HepG2 (cell line): ENCODE measurements at regions not wholly inside any gene's neighbourhood (a gene's known extent, or its start where the extent isn't known, plus 50 kb on each side); places are given as distances from the start of the nearest gene placed in this dataset.

Experiments
- ATAC-seq: fragments of 200-7000 bp; cut with Tn5 transposase; 3 replicates; pipeline ENCODE4 v1.9.1; 2020; ENCODE audit warnings: mild to moderate bottlenecking, moderate library complexity
- BruUV-seq: library from RNA; stranded (reverse); fragments of 400-500 nt; replicated peaks from 2 replicates; lab custom pipeline; 2021; lab: Mats Ljungman, UMichigan
- CTCF ChIA-PET: fragments of 300-600 bp; formaldehyde crosslinking; extraction: SDS; loops from one replicate; lab custom pipeline; 2021; ENCODE audit warnings: low total read pairs, inconsistent platforms, low intra/inter-chr PET ratio; lab: Yijun Ruan, JAX
- POLR2A ChIA-PET: fragments of 350-600 bp; sonication (Branson Sonifier 250); formaldehyde crosslinking; loops from one replicate; lab custom pipeline; 2020; ENCODE audit warnings: antibody characterized with exemption, inconsistent platforms; lab: Yijun Ruan, JAX
- DNase-seq: peaks from one replicate; pipeline ENCODE4 v3.0.0-alpha.2; 2015; ENCODE audit warnings: low spot score
- FAIRE-seq: peaks from 3 replicates; lab custom pipeline; 2011; peaks lifted over from hg19 to GRCh38; lab: Jason Lieb, UNC
- H2AFZ ChIP-seq: one replicate; pipeline ENCODE4 v1.6.1; 2011; ENCODE audit warnings: low read length, inconsistent platforms
- H3K27ac ChIP-seq: fragments of 300-600 bp; 3 replicates; pipeline ENCODE4 v1.8.0; 2011; ENCODE audit warnings: mixed run types, mild to moderate bottlenecking, mixed read lengths, low read length, inconsistent platforms; ENCODE audit not compliant: insufficient read depth; ENCODE audit errors: extremely low read length
- H3K27me3 ChIP-seq, 2 experiments: fragments of 200-600 bp in 1 of 2; 2 replicates in 1 of 2; 3 replicates in 1 of 2; pipeline versions ENCODE4 v1.6.0 to v1.8.0; 2011; ENCODE audit warnings: low read length in 2 of 2, mild to moderate bottlenecking in 2 of 2, moderate library complexity in 2 of 2, inconsistent platforms in 1 of 2; ENCODE audit not compliant: insufficient read depth in 2 of 2, control insufficient read depth in 1 of 2
- H3K36me3 ChIP-seq, 2 experiments: fragments of 200-600 bp in 1 of 2; replicated peaks in 1 of 2; 2 replicates in 1 of 2; 3 replicates in 1 of 2; pipeline versions ENCODE4 v1.5.1 to v1.8.0; 2011; ENCODE audit warnings: low read length in 2 of 2, inconsistent platforms in 1 of 2; ENCODE audit not compliant: insufficient read depth in 2 of 2, control insufficient read depth in 1 of 2
- H3K4me1 ChIP-seq: 2 replicates; pipeline ENCODE4 v1.5.1; 2012; ENCODE audit warnings: low read length, inconsistent platforms; ENCODE audit not compliant: insufficient read depth
- H3K4me2 ChIP-seq: 2 replicates; pipeline ENCODE4 v1.6.0; 2011; ENCODE audit warnings: low read depth, low read length, inconsistent platforms
- H3K4me3 ChIP-seq, 3 experiments: fragments of 200-600 bp in 1 of 3; sonication (generic), shearing (Covaris generic) in 1 of 3; replicated peaks in 1 of 3; 2 replicates each; pipeline ENCODE4 v1.5.1; 2011 to 2016; ENCODE audit warnings: low read length in 3 of 3, inconsistent platforms in 2 of 3, low read depth in 2 of 3, mild to moderate bottlenecking in 2 of 3, control low read depth in 1 of 3, mixed read lengths in 1 of 3; ENCODE audit not compliant: insufficient read depth in 1 of 3
- H3K79me2 ChIP-seq: one replicate; pipeline ENCODE4 v1.6.1; 2011; ENCODE audit warnings: low read length, inconsistent platforms; ENCODE audit not compliant: insufficient read depth
- H3K9ac ChIP-seq: 2 replicates; pipeline ENCODE4 v1.6.0; 2011; ENCODE audit warnings: mild to moderate bottlenecking, low read depth, low read length, inconsistent platforms; ENCODE audit not compliant: insufficient read depth
- H3K9me3 ChIP-seq: 2 replicates; pipeline ENCODE4 v1.5.1; 2012; ENCODE audit warnings: mild to moderate bottlenecking, low read length
- H4K20me1 ChIP-seq: 2 replicates; pipeline ENCODE4 v1.6.0; 2011; ENCODE audit warnings: inconsistent platforms, mild to moderate bottlenecking, low read length, moderate library complexity; ENCODE audit not compliant: insufficient read depth
- FOXA3 ChIP-seq: IDR thresholded peaks from 2 replicates; pipeline ENCODE4 v1.6.1; 2016; ENCODE audit warnings: missing genetic modification reagents, missing compliant biosample characterization
- GZF1 ChIP-seq: sonication (generic); formaldehyde crosslinking; IDR thresholded peaks from 2 replicates; pipeline ENCODE4 v1.5.1; 2020; ENCODE audit warnings: mild to moderate bottlenecking, missing genetic modification reagents
- NAIF1 ChIP-seq: sonication (generic); formaldehyde crosslinking; IDR thresholded peaks from 2 replicates; pipeline ENCODE4 v1.5.0; 2020; ENCODE audit warnings: mild to moderate bottlenecking, missing genetic modification reagents, borderline replicate concordance
- RBM39 ChIP-seq: fragments of 200-400 bp; formaldehyde crosslinking; IDR thresholded peaks from one replicate; pipeline ENCODE4 v1.6.1; 2018; ENCODE audit warnings: antibody characterized with exemption, mild to moderate bottlenecking, low read depth, low read length; ENCODE audit not compliant: poor library complexity, severe bottlenecking
- REPIN1 ChIP-seq: sonication (generic); formaldehyde crosslinking; IDR thresholded peaks from 2 replicates; pipeline ENCODE4 v1.8.0; 2022; ENCODE audit warnings: missing genetic modification reagents, low read depth, mild to moderate bottlenecking, borderline replicate concordance
- RFX5 ChIP-seq: IDR thresholded peaks from 2 replicates; pipeline ENCODE4 v1.6.1; 2011; ENCODE audit warnings: low read depth, low read length, improper control_type of control experiment
- SETDB1 ChIP-seq: sonication (generic); formaldehyde crosslinking; IDR thresholded peaks from 2 replicates; pipeline ENCODE4 v1.5.1; 2020; ENCODE audit warnings: missing genetic modification reagents, mild to moderate bottlenecking, borderline replicate concordance
- SP5 ChIP-seq: IDR thresholded peaks from 2 replicates; pipeline ENCODE4 v1.6.1; 2016; ENCODE audit warnings: low read depth, borderline replicate concordance
- TGIF2 ChIP-seq: IDR thresholded peaks from 2 replicates; pipeline ENCODE4 v1.6.1; 2016; ENCODE audit warnings: control low read depth, missing compliant biosample characterization
- YEATS2 ChIP-seq: sonication (generic); formaldehyde crosslinking; IDR thresholded peaks from 2 replicates; pipeline ENCODE4 v1.4.0; 2020; ENCODE audit warnings: missing genetic modification reagents, borderline replicate concordance
- ZBTB3 ChIP-seq: sonication (generic); formaldehyde crosslinking; IDR thresholded peaks from 2 replicates; pipeline ENCODE4 v1.4.0; 2020; ENCODE audit warnings: low read depth, mild to moderate bottlenecking, moderate library complexity, missing genetic modification reagents, borderline replicate concordance
- ZBTB39 ChIP-seq: sonication (generic); formaldehyde crosslinking; IDR thresholded peaks from 2 replicates; pipeline ENCODE4 v1.5.0; 2020; ENCODE audit warnings: missing genetic modification reagents
- ZBTB44 ChIP-seq: sonication (generic); formaldehyde crosslinking; IDR thresholded peaks from 2 replicates; pipeline ENCODE4 v1.4.0; 2020; ENCODE audit warnings: missing genetic modification reagents
- ZBTB8A ChIP-seq: sonication (generic); formaldehyde crosslinking; IDR thresholded peaks from 2 replicates; pipeline ENCODE4 v1.4.0; 2020; ENCODE audit warnings: mild to moderate bottlenecking, low read depth, missing genetic modification reagents, borderline replicate concordance
- ZNF296 ChIP-seq: sonication (generic); formaldehyde crosslinking; conservative IDR thresholded peaks from 2 replicates; pipeline ENCODE4 v1.5.0; 2020; ENCODE audit warnings: mild to moderate bottlenecking, missing genetic modification reagents
- ZNF552 ChIP-seq: sonication (generic); formaldehyde crosslinking; IDR thresholded peaks from 2 replicates; pipeline ENCODE4 v1.9.0; 2022; ENCODE audit warnings: missing genetic modification reagents, mild to moderate bottlenecking, borderline replicate concordance
- ZNF749 ChIP-seq: sonication (generic); formaldehyde crosslinking; IDR thresholded peaks from 2 replicates; pipeline ENCODE4 v1.8.0; 2022; ENCODE audit warnings: mild to moderate bottlenecking, missing genetic modification reagents, moderate library complexity, borderline replicate concordance
- WGBS: methylation state at CpG from one replicate; pipeline ENCODE4 v1.1.6; 2017; ENCODE audit warnings: low lambda C conversion rate; 5-methylcytosine and 5-hydroxymethylcytosine counted together
- in situ Hi-C: cut with HindIII; loops from 2 replicates; pipeline ENCODE4 v1.10.0; 2017; ENCODE audit warnings: low pct_unique_long_range_greater_than_20kb; ENCODE audit not compliant: extremely low pct_ligation_motif_present
- intact Hi-C: fragments of 100-400 bp; cut with micrococcal nuclease; formaldehyde crosslinking; loops from one replicate; pipeline ENCODE4 v1.10.0; 2022; ENCODE audit not compliant: unreplicated experiment
- TF ChIP-seq, protein P1 (sequence below): sonication (generic); formaldehyde crosslinking; IDR thresholded peaks from 2 replicates; pipeline ENCODE4 v1.5.0; 2020; ENCODE audit warnings: missing genetic modification reagents
- TF ChIP-seq, protein P2 (sequence below): fragments of 450-650 bp; IDR thresholded peaks from 2 replicates; pipeline ENCODE4 v1.6.1; 2016
- TF ChIP-seq, protein P3 (sequence below): sonication (generic); formaldehyde crosslinking; IDR thresholded peaks from 2 replicates; pipeline ENCODE4 v1.4.0; 2020; ENCODE audit warnings: mild to moderate bottlenecking, missing genetic modification reagents

DNA sequence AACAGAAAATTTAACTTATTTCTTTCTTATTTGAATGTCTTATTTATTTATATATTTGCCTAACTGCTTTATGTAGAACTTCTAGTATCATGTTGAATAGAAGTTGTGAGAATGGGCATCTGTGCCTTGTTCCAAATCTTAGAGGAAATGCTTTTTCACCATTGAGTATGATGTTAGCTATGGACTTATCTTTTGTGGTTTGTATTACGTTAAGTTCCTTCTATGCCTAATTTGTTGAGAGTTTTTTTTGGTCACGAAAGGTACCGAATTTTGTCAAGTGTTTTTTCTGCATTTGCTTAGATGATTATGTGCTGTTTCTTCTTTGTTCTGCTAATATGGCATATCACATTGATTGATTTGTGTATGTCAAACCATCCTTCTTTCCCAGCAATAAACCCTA lies 161.0 kb upstream of the TRIM24 start:
- intact Hi-C loops = no loop called here
- no peaks in the 10 kb centered on the region for H3K27me3 ChIP-seq
- in situ Hi-C loops = no loop called here
- FAIRE-seq (no peak), ATAC-seq (no peak), DNase-seq (no peak)
- POLR2A ChIA-PET = no interaction called here
- H3K4me1 ChIP-seq = peaks cover 32% of the 10 kb centered on the region
- BruUV-seq = no TSS peak
- no peaks in the 10 kb centered on the region for H4K20me1 ChIP-seq
- H3K36me3 ChIP-seq = no peaks in the 10 kb centered on the region
- no peak overlapping the region for H3K9ac ChIP-seq
- no peak overlapping the region for H2AFZ ChIP-seq
- WGBS = 99% methylated on average over 3 of the region's 3 CpGs
- H3K9me3 ChIP-seq = no peaks in the 10 kb centered on the region
- CTCF ChIA-PET = no interaction called here
- no peaks in the 10 kb centered on the region for H3K79me2 ChIP-seq
- H3K27ac ChIP-seq = no peak overlapping the region
- no peak overlapping the region for H3K4me3 ChIP-seq
- no peak overlapping the region for H3K4me2 ChIP-seq
- TF ChIP-seq, protein P1, sequence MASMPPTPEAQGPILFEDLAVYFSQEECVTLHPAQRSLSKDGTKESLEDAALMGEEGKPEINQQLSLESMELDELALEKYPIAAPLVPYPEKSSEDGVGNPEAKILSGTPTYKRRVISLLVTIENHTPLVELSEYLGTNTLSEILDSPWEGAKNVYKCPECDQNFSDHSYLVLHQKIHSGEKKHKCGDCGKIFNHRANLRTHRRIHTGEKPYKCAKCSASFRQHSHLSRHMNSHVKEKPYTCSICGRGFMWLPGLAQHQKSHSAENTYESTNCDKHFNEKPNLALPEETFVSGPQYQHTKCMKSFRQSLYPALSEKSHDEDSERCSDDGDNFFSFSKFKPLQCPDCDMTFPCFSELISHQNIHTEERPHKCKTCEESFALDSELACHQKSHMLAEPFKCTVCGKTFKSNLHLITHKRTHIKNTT = no peak
- TF ChIP-seq GZF1 (no peak), ZNF552 (CRISPR knock-in tag) (no peak), SP5 (CRISPR knock-in tag) (no peak), RBM39 (no peak), FOXA3 (CRISPR knock-in tag) (no peak), ZNF296 (CRISPR knock-in tag) (no peak), NAIF1 (no peak), REPIN1 (CRISPR knock-in tag) (no peak), YEATS2 (no peak), TGIF2 (CRISPR knock-in tag) (no peak), ZNF749 (CRISPR knock-in tag) (no peak), ZBTB8A (no peak), SETDB1 (CRISPR knock-in tag) (no peak), RFX5 (no peak), ZBTB44 (no peak), ZBTB39 (CRISPR knock-in tag) (no peak), ZBTB3 (no peak)
- TF ChIP-seq, protein P2, sequence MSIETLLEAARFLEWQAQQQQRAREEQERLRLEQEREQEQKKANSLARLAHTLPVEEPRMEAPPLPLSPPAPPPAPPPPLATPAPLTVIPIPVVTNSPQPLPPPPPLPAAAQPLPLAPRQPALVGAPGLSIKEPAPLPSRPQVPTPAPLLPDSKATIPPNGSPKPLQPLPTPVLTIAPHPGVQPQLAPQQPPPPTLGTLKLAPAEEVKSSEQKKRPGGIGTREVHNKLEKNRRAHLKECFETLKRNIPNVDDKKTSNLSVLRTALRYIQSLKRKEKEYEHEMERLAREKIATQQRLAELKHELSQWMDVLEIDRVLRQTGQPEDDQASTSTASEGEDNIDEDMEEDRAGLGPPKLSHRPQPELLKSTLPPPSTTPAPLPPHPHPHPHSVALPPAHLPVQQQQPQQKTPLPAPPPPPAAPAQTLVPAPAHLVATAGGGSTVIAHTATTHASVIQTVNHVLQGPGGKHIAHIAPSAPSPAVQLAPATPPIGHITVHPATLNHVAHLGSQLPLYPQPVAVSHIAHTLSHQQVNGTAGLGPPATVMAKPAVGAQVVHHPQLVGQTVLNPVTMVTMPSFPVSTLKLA = no peak
- TF ChIP-seq, protein P3, sequence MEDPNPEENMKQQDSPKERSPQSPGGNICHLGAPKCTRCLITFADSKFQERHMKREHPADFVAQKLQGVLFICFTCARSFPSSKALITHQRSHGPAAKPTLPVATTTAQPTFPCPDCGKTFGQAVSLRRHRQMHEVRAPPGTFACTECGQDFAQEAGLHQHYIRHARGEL (CRISPR knock-in tag) = no peak
